GM18873 (cell line): ENCODE measurements at regions not wholly inside any gene's neighbourhood (a gene's known extent, or its start where the extent isn't known, plus 50 kb on each side); places are given as distances from the start of the nearest gene placed in this dataset.

Source experiments
- ATAC-seq: cut with Tn5 transposase; IDR thresholded peaks from one replicate; pipeline ENCODE4 v1.9.1; 2021; ENCODE audit warnings: mild to moderate bottlenecking, moderate library complexity, moderate number of reproducible peaks; ENCODE audit not compliant: unreplicated experiment, low FRiP score

DNA sequence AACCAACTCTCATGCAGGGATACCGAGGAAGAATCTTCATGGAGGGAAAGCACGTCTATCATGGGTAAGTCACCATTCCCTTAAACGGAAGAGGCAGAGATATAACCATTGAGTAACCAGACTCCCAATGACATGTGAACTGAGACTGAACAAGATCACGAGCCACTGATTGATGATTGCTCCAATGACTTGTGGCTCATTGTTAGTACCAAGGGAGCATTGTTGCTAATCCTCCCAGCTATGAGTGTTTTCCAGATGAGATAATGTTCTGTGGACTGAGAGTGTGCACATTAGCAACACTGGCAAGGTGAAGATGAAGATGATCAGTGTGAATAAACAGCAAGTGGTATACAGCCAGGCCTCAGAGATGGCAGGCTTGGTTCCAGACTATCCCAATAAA, 219.2 kb upstream of the MAP3K1 start:
- no peak for ATAC-seq

DNA sequence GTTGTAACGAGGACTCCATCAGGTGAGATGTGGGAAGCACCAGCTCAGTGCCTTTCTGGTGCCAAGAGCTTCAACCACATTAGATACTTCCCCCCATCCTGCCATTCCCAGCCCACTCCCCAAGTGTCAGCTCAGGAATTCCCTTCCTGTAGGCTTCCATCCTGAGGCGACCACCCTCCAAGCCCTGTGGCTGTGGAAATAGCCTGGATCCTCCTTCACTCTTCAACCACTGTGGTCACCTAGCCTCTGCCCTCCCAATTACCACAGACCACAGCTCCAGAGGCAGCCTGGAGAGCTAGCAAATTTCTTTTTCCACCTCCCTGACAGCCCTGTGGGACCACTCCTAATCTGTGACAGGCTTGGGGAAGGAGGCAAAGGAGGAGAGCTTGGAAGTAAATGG, 219.8 kb upstream of the MAP3K1 start:
- no peak for ATAC-seq

DNA sequence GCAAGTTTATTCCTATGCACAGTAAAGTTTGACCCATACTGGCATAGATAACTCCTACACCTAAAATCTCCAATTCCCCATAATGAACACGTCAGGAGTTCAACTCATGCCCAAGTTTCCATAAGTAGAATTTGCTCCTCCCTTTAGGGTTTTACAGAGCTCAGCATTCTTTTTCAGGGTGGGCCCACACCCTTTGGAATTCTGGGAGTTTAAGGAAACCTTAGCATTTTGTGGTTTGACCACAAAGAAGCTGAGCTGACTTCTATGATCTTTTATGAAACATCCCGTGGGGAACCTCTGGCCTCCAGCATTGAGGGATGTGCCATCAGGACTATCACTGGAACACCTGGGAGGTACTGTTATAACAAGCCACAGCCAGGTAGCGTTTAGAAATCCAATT, 220.6 kb upstream of the MAP3K1 start:
- ATAC-seq, result no peak

DNA sequence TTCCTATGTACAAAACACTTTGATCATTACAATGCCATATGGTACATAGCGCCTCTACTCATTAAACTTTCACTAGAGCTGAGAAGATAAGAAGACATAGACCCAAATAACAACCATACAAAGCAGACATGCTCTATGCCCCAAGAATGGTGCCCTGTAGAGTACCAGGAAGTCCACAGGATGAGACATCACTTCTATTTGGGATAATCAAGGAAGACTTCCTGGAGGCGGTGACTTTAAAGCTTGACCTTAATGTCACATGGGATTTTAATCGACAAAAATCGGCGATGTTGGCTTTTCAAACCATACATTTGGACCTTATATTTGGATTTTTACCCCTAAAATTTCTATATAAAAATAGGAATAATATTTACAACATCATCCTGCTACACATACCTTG, 224.3 kb upstream of the MAP3K1 start:
- ATAC-seq, result no peak

DNA sequence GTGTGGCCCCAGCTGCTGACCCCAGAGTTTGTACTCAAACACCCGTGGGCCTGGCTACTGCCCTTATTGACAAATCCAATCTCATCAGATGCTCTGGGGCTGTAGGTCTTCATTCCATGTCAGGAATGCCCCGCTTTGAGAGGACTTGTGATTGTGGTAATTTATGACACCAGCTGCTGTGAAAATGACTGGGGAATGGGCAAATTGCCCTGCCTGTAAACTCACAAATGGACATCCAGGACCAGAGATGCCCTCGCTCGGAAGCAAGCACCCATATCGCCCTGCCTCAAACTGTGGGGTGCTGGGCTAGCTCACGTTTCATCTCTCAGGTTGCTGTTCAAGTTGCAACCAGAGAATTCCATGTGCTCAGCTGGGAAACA, 225.9 kb upstream of the MAP3K1 start:
- no peak for ATAC-seq

DNA sequence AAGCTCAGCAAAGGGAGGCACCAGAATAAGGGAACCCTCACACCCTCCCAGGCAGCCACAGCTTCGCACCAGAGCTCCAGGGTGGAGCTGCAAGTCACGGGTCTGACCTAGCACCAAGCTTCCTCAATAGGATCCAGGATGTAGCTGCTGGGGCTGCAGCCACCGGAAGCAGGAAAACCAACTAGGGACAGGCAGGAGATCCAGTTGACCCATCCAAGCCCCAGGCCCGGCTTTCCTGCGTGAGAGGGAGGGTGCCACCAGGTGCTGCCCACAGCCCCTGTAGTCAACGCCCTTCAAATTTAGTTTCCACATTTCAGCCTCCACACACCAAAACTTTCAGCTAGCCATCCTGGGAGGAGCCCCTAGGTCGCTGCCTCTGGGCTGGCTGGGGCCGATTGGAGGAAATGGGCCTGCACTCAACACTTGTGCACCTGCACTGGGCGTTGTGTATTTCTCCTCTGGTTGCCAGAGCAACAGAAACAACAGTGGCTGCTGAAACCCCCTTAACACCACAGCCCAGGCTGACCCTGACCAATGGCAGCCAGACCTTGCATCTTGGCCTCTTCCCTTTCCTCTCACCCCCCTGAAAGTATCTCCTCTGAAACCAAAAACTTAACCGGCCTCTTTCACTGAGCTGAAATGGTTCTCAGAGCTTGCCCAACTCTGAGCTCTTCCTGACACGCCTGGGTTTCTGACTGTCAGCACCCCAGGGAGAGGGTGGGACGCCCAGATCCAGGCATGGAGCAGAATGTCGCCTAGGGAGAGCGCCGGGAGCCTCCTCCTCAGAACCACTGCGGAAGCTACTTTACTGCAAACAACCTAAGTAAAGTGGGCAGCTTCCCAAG, 226.5 kb upstream of the MAP3K1 start:
- ATAC-seq, result peak; percentile 99

DNA sequence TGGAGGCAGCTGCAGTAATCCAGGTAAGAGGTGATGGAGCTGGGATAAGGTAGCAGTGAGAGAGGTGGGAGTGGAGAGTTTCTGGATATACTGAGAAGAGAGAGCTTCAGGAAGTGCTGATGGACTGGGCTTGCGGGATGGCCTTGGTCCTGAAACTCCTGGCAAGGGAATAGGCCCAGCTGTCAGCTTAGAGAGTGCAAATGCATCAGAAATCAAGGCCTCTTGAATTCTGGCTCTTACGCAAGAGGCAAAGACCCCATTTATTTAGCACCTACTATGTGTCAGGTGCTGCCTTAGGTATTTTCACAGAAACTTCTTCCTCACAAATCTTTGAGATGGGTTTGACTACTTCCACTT, 227.2 kb upstream of the MAP3K1 start:
- ATAC-seq, result no peak

DNA sequence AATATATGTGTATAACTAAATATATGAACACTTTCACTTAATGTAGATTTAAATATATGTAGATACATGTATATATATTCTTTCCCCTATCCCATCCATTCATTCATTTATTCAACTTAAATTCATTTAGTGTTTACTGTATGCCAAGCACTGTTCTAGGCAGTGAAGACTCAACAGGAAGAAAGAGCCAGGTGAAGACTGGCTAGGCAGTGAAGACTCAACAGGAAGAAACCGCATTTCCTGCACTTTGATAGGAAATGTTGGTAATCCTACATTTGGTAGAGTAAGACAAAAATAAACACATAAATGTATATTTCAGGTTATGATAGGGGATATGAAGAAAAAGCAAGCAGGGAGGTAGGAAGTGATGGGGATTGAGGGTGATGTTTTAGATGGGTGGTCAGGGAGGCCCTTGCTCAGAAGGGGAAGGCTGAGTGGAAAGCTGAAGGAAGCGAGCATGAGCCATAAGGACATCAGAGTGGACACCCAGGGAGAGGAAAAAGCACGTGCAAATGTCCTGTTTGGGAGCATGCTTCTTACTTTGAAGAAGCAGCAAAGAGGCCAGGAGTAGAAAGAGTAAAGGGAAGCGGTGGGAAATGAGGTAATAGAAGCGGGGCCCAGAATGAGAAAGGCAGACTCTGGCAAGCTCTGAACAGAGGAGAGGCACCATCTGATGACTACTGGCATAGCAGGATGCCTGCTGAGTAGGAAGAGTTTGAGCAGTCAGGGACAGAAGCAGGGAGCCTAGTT, 227.8 kb upstream of the MAP3K1 start:
- ATAC-seq, result no peak

DNA sequence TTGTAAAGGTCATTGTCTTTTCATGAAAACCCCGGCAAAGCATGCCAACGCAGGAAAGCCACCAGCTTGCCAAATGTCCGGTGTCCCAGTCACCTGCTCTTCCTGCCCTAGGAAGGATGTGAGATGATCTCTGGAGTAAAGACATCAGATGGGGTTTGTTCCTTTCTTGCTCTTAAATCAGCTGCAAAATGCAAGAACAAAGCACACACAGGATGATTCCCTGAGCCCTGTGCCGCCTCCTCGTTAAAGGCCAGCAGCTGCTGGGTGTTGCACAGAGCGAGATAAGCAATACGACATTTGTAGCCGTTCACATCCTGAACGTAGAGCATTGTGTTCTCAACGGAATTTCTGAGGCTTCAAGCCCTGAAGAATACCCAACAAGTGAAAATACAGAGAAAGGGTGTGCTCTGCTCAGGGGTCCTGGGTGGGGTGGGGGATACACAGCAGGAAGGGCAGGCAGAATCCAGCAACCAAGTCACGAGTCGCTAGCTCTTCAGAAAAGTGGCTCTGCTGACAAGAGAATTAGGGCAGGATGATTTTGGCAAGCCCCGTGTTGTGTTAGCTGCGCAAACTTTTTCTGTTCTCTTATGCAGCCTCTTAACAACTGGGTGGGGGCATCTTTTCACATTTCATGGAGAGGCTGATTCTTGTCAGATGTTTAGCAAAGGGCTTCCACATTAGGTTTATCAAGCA, 229.2 kb upstream of the MAP3K1 start:
- ATAC-seq, result no peak

DNA sequence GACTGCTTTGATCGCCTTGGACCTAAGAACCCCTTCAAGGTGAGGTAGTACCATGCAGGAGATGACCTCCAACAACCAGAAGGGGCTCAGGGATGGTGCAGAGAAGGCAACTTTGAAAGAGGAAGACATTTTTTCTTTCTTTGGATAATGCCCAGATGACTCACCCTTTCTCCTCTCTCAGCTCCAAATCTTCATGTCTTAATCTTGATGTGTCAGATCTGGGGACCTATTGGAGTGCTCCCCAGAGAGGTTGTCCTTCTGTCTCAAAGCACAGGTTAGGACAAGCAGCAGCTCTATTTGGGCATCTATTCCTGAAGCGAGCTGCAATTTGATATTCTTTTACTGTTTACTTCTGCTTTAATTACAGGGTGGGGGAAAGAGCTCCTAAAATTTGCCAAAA, 229.9 kb upstream of the MAP3K1 start:
- ATAC-seq, result no peak

DNA sequence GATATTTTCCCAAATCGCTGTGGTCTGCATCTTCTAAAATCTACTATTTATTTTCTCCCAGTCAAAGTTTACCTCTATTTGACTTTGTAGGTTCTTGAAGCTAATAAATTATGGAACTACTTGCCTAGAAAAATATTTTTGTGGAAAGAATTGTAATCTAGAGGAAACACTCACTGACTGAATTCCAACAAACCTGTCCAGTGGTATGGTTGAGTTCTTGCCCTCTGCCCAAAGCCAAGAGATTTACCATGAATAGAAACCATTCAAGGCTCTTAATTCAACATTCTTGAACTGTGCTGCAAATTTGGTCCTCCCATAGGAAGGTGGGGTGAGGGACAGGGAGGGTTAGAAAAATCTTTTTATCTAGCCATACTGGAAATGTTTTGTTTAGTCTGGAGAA, 233.9 kb upstream of the MAP3K1 start:
- ATAC-seq, result no peak

DNA sequence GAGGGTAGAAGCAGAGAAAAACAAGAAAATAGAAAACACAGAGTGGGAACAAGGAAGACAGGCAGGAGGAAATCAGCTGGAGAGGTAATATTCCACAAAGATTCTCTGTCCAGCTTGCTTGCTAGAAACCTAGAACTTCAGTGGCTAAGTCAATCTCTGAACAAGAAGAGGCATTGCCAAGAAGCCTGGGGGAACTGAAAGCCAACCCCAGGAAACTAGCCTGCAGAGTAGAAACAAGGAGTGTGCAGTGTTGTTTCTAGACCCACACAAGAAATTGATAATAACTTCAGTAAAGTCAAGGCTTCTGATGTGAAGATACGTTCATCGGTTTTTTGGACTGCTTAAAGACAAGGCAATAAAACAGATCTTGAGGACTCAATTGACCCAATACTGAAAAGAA, 234.5 kb upstream of the MAP3K1 start:
- ATAC-seq, result no peak

DNA sequence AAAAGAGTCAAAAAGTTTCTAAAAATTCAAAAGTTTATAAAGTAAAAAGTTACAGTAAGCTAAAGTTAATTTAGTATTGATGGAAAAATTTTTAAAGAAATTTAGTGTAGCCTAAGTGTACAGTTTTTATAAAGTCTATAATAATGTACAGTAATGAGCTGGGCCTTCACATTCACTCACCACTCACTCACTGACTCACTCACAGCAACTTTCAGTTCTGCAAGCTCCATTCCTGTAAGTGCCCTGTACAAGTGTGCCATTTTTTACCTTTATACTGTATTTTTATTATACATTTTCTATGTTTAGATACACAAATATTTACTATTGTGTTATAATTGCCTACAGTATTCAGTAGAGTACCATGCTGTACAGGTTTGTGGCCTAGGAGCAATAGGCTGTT, 239.5 kb upstream of the MAP3K1 start:
- ATAC-seq, result no peak

DNA sequence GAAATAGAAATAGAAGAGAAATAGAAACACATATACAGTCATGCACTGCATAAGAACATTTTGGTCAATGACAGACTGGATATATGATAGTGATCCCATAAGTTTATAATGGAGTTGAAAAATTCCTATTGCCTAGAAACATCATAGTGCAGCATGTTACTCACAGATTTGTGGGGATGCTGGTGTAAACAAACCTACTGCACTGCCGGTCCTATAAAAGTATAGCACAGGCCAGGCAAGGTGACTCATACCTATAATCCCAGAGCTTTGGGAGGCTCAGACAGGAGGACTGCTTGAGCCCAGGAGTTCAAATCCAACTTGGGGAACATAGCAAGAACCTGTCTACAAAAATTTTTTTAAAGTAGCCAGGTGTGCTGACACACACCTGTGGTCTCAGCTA, 240.6 kb upstream of the MAP3K1 start:
- ATAC-seq, result no peak

DNA sequence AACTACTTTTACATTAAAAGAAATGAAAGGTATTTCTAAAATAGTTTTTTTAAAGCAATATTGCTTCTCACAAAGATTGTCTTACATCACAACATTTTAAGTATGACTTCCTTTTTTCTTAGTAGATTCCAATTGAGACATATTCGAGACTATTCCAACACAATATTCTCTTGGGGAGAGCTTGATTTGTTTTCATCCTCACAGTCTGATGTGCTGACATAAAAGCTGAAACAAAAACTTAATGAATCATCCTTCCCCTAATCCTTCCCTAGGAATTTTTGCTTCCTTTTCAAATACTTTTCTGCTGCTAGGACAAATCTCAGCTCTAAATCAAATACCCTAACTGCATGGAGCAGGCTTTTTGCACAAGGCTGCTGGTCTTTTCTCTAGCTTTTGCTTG, 245.8 kb upstream of the MAP3K1 start:
- ATAC-seq, result no peak

DNA sequence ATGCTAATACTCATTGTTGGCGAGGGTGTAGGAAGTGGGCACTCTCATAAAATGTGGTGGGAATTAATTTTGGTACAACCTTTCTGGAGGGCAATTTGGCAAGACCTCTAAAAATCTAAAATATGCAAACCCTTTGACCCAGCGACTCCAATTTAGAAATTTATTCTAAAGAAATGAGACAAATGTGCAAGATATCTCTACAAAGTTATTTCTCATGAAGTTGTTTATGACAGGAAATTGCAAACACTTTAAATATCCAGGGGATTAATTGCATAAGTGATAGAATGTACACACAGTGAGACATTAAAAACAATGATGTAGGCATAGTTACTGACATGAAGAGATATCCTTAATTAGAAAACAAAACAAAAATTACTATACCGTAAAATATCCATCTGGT, 246.3 kb upstream of the MAP3K1 start:
- no peak for ATAC-seq

DNA sequence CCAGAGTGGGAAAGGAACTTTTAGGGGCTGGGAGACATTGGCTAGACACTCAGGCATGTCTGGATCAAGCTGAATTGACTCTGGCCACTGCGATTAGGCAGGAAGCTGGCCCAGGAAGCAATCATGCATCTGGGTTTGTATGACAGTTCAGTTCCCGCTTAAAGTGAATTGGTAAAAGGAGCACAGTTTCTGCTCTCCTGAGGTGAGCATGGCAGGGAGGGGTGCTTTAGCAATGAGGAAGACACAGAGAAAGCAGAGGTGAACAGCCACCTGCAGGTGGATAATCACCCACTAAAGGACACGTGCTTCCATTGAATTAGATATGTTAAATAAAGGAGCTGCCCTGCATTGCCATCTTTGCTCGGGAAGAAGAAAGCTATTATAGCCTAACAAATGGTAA, 248.1 kb upstream of the MAP3K1 start:
- no peak for ATAC-seq

DNA sequence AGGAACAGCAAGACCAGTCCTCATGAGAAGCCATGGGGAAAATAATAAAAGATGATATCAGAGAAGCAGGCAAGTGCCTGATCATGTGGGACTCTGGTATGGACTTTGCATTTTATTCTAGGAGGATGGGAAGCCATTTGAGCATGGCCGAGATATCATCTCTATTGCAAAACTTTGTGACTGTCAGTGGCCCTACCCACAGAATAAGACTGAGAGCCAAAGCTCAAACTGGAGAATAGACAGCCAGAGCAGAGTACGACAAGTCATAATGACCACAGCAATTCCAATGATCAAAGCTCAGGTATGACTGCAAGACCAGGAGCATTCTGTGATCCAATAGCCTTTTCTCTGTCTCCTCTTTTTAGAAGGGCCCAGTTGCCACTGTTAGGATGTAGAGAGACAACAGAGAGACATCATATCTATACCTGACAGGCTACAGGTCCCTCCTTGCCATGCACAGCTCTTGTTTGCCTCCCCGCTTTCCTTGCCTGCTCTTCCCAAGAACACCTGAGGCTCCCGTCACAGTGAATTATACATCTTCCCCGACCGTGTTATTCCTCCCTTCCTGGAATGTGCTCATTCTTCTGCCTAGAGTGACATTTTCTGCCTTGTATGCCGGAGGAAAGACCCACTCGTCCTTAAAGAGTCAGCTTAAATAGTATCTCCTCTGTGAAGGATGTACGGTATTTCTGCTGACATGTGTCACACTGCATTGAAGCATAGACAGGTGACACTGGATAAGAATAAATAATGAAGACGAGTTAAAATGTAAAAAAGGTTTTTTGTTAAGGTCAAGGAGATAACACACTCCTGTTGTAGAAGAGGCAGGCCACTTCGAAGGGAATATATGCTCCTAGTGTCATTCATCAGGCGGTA, 248.7 kb upstream of the MAP3K1 start:
- no peak for ATAC-seq

DNA sequence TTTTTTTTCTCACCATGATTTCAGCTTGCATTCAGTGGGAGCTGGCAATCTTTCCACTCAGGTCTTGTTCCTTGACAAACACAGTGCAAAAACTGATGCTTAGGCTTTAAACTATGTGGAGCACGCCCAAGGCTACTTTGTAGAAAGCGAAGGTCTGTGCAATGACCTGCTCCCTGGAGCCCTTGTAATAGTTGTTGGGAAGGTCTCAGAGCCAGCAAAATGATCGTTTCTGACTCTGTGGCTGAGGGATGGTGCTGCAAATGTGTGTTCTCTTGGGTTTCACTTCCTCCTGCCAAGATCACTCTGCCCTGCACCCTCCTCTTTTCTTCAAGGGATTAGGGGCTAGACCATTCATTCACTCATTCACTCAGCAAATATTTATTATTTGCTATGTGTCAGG, 249.7 kb upstream of the MAP3K1 start:
- ATAC-seq, result peak; percentile 73

DNA sequence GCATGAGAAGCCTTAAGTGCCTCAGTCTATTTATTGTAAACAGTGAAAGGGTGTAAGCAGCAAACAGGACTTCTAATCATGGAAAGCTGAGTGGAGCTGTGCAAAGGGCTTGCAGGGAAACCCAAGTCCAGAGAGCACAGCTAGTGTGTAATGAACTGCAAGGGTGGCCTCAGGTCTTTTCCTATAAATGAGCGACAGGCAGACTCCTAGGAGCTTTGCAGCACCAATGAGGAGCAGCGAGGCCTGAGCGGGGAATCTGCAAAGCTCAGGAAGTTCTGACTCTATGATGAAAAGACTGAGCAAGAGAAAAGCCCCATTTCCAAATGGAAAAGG, 250.1 kb upstream of the MAP3K1 start:
- no peak for ATAC-seq
